SH-SY5Y (cell line): ENCODE measurements at regions not wholly inside any gene's neighbourhood (a gene's known extent, or its start where the extent isn't known, plus 50 kb on each side); places are given as distances from the start of the nearest gene placed in this dataset.

Experiments used
- GATA2 ChIP-seq: IDR thresholded peaks from 2 replicates; pipeline ENCODE4 v1.6.1; 2011; ENCODE audit warnings: mild to moderate bottlenecking, low read depth, low read length
- GATA3 ChIP-seq: IDR thresholded peaks from 2 replicates; pipeline ENCODE4 v1.6.1; 2011; ENCODE audit warnings: low read depth, mild to moderate bottlenecking, low read length, moderate library complexity

- TF ChIP-seq GATA2 (no peak), GATA3 (no peak)
Observed at GRCh38 chr6:164021589-164022250, 607.2 kb downstream of the QKI start.

DNA sequence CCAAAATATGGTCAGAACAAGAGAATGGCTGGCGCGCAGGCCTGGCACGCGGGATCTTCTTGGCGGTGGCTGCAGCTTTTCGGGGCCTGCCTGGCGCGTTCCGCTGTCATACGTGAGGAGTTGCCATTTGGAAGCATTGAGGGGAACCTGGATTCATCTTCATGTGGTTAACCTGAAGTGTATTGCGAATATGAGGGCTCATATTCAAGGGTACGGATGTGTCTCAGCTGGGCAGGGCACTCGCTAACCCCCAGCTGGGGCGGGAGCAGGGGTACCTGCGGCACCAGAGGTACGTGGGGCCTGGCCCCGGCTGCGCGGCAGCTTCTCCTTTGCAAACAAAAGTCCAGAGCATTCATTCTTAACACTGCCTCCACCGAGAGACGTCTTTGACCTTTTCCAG lies 605.6 kb downstream of the QKI start:
- no peak for TF ChIP-seq GATA2

DNA sequence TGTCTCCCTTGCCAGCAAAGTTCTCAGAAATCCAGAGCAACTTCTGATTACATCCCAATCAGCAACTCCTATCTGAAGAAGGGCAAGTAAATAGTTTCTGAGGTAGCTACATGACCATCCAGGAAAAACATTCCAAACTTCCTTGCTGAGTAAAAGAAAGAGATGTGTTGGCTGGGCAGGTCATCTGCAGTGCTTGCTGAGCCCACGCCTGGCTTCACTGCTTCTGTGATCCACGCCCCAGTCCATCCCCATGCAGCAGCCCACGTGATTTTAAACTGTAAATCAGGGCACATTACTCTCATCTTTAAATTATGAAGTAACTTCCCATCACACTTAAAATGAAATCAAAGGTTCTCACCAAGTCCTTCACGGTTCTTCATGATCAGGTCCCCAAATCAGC lies 603.6 kb downstream of the QKI start:
- TF ChIP-seq GATA3, result no peak
- no peak for TF ChIP-seq GATA2

GRCh38 chr6:164016056-164016455 lies 601.5 kb downstream of the QKI start:
- TF ChIP-seq GATA2 (no peak), GATA3 (no peak)

GRCh38 chr6:164015088-164015484 lies 600.6 kb downstream of the QKI start:
- no peak for TF ChIP-seq GATA3
- no peak for TF ChIP-seq GATA2

DNA sequence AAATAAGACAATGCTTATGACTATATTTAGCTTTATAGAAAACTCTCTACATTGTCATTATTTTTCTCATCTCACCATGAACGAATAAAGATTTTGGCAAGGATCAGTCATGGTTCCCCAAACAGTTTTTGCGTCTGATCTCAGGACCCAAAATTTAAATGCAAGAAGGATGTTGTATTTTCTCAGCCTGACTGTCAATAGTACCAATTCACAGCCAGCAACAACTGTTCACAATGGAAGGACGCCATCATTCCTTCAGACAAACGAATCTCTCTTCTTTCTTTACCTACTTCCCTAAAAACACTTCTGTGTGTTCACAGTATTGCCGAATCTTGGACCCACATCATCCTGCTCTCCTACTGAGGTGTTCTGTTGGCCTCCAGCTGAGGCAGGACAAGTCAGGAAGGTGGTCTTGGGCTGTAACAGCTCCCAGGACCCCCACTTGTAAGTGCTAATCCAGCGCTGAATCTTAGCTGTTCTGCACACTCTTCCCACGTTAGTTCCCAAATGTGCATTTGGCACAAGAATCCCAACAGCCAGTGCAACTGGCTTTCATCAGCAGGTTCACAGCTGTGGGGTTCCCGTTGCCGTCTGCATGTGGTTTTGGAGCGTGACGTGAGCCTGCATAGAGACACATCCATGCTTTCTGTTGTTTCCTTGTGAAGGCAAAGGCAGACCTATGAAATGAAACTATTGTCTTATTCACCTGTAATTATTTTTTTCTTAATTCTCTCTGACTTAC lies 600.0 kb downstream of the QKI start:
- TF ChIP-seq GATA3, result no peak

GRCh38 chr6:164013480-164014208 lies 599.1 kb downstream of the QKI start:
- TF ChIP-seq GATA3 (no peak), GATA2 (no peak)

GRCh38 chr6:164011321-164011720 lies 596.8 kb downstream of the QKI start:
- TF ChIP-seq GATA3, result no peak
- no peak for TF ChIP-seq GATA2

GRCh38 chr6:164010441-164011103 lies 596.1 kb downstream of the QKI start:
- TF ChIP-seq GATA3 (no peak), GATA2 (no peak)

DNA sequence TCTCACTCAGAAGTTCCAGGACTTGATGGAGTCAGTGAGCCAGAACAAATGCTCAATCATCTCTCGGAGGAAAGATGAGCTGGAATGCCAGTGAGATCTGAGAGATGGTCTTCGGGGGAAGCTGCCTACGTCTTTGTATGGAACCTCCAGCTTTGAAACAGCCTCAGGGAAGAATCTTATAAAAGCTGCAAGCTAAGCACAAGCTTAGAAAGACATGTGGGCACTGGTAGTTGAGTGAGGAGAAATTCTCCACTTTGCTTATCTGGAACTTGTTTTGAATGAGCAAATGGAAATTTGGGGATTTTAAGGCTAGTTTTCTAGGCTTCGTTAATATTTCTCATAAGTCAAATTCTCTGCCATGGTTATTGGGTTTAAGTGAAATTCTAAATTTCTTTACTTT lies 594.4 kb downstream of the QKI start:
- TF ChIP-seq GATA2, result no peak
- TF ChIP-seq GATA3, result no peak

DNA sequence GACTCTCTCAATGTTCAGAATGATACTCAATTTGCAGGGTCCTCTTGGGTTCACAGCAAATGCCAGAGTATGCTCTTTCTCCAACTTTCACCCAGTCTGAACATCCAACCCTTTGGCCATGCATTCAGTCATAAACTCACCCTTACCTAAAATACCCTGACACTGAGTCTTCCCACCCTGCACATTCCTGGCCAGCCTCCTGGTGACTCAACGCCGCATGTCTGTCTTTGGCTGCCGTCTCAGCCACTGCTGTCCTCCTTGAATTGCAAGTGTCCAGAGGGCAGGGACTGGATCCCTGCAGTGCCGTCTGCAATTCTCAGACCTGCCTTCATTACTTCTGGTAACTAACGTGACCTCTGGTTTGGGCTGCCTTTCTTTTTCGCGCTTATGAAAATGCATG lies 593.4 kb downstream of the QKI start:
- TF ChIP-seq GATA3 (no peak), GATA2 (no peak)

DNA sequence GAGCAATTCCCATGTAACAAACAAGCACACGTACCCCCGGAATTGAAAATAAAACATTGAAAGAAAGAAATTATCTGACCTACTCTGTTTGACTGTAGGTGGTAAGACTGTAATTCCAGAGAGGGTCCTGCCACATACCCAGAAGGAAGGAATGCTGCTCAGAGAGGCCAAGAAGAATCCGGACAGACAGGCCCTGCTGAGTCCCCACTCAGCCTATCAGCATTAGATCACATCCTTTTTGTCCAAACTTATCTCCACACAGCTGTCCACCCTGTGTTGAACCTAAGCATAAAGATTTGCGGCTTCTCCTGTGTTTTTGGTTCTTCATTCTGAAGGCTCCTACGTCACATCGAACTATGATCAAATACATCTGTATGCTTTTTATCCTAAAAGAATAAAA lies 591.9 kb downstream of the QKI start:
- TF ChIP-seq GATA3, result no peak
- no peak for TF ChIP-seq GATA2

GRCh38 chr6:164005004-164005711 lies 590.6 kb downstream of the QKI start:
- TF ChIP-seq GATA3 (no peak), GATA2 (no peak)

DNA sequence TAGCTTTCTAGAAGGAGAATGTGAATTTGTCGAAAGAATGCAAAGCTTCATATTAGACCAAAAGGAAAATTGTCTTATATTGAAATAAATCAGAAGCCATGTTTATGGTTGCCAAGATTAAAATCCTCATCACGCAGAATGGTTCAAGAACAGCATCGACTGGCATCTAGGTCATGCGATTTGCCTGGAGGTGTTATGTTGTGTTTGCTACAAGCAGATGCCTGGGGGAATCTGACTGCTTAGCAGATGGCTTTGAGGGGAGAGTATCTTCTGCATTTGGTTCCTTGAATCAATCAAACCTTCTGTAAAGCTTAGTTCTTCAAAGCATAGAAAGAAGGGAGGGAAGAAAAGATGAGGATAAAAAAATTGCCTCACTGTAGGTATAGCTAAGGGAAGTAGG lies 585.8 kb downstream of the QKI start:
- TF ChIP-seq GATA2, result no peak
- TF ChIP-seq GATA3, result no peak
